Astrocyte (in vitro differentiated cells and primary cell): ENCODE measurements at regions not wholly inside any gene's neighbourhood (a gene's known extent, or its start where the extent isn't known, plus 50 kb on each side); places are given as distances from the start of the nearest gene placed in this dataset.

ENCODE experiments used
- DNase-seq: peaks from one replicate; pipeline ENCODE4 v3.0.0-alpha.2; 2010; ENCODE audit warnings: low read depth
- FAIRE-seq: peaks from 2 replicates; lab custom pipeline; 2011; peaks lifted over from hg19 to GRCh38; lab: Jason Lieb, UNC
- H2AFZ ChIP-seq: 2 replicates; pipeline ENCODE4 v1.6.0; 2012; ENCODE audit warnings: low read depth, low read length, inconsistent platforms
- H3K27ac ChIP-seq: 2 replicates; pipeline ENCODE4 v1.5.1; 2011; ENCODE audit warnings: low read depth, low read length, inconsistent platforms
- H3K27me3 ChIP-seq: 2 replicates; pipeline ENCODE4 v1.6.0; 2011; ENCODE audit warnings: low read length, inconsistent platforms; ENCODE audit not compliant: insufficient read depth
- H3K36me3 ChIP-seq: 2 replicates; pipeline ENCODE4 v1.5.1; 2011; ENCODE audit warnings: low read length, inconsistent platforms; ENCODE audit not compliant: insufficient read depth
- H3K4me1 ChIP-seq: 2 replicates; pipeline ENCODE4 v1.5.1; 2011; ENCODE audit warnings: low read length, inconsistent platforms; ENCODE audit not compliant: insufficient read depth
- H3K4me2 ChIP-seq: 2 replicates; pipeline ENCODE4 v1.6.0; 2012; ENCODE audit warnings: low read length, inconsistent platforms
- H3K4me3 ChIP-seq: 2 replicates; pipeline ENCODE4 v1.5.1; 2011; ENCODE audit warnings: low read depth, mild to moderate bottlenecking, low read length, inconsistent platforms; ENCODE audit not compliant: insufficient read depth
- H3K79me2 ChIP-seq: 2 replicates; pipeline ENCODE4 v1.6.0; 2012; ENCODE audit warnings: mild to moderate bottlenecking, low read length, inconsistent platforms; ENCODE audit not compliant: insufficient read depth
- H3K9ac ChIP-seq: 2 replicates; pipeline ENCODE4 v1.6.0; 2012; ENCODE audit warnings: mild to moderate bottlenecking, low read length, inconsistent platforms
- H3K9me3 ChIP-seq: 2 replicates; pipeline ENCODE4 v1.5.1; 2012; ENCODE audit warnings: low read depth, mild to moderate bottlenecking, low read length, inconsistent platforms; ENCODE audit not compliant: insufficient read depth
- H4K20me1 ChIP-seq: 2 replicates; pipeline ENCODE4 v1.6.0; 2012; ENCODE audit warnings: low read length, inconsistent platforms; ENCODE audit not compliant: insufficient read depth
- H3K27ac Mint-ChIP-seq: one replicate; pipeline ENCODE4 v1.8.0; 2021; ENCODE audit warnings: mild to moderate bottlenecking, mixed read lengths; ENCODE audit not compliant: unreplicated experiment
- H3K27me3 Mint-ChIP-seq: one replicate; pipeline ENCODE4 v1.8.0; 2021; ENCODE audit warnings: low read depth, mixed read lengths; ENCODE audit not compliant: unreplicated experiment
- H3K36me3 Mint-ChIP-seq: one replicate; pipeline ENCODE4 v1.8.0; 2021; ENCODE audit warnings: low read depth, mixed read lengths; ENCODE audit not compliant: unreplicated experiment
- H3K4me1 Mint-ChIP-seq: one replicate; pipeline ENCODE4 v1.8.0; 2021; ENCODE audit warnings: low read depth, mixed read lengths; ENCODE audit not compliant: unreplicated experiment
- H3K4me3 Mint-ChIP-seq: one replicate; pipeline ENCODE4 v1.8.0; 2021; ENCODE audit warnings: mild to moderate bottlenecking, moderate library complexity, mixed read lengths; ENCODE audit not compliant: unreplicated experiment
- H3K9me3 Mint-ChIP-seq: one replicate; pipeline ENCODE4 v1.8.0; 2021; ENCODE audit warnings: mild to moderate bottlenecking, mixed read lengths; ENCODE audit not compliant: unreplicated experiment
- EZH2 ChIP-seq: IDR thresholded peaks from 2 replicates; pipeline ENCODE4 v1.6.1; 2012; ENCODE audit warnings: mild to moderate bottlenecking, low read length, inconsistent platforms; ENCODE audit not compliant: insufficient read depth
- TF ChIP-seq, protein P1 (sequence below): IDR thresholded peaks from 2 replicates; pipeline ENCODE4 v1.5.1; 2011; ENCODE audit warnings: low read depth, mild to moderate bottlenecking, inconsistent platforms, low read length, moderate library complexity; ENCODE audit not compliant: insufficient read depth

DNA sequence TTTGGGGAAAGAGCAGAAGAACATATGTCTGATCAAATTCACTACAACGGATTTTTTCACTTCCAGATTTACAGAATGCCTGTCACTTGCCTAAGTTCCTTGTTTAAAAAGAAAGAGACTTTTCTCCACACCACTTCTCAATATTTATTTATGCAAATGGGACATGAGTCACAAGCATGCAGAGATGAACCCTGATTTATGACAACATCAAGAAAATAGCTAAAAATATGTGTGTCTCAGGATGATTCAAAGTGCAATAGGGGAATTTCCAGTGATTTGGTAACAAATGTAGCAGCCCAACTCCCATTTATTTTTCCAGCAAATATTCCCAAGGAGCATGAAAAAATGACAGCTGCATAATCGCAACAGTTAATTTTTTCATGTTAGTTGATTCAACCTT, 180.4 kb upstream of the FAT1 start:
- no peak for TF ChIP-seq EZH2
- TF ChIP-seq, protein P1, sequence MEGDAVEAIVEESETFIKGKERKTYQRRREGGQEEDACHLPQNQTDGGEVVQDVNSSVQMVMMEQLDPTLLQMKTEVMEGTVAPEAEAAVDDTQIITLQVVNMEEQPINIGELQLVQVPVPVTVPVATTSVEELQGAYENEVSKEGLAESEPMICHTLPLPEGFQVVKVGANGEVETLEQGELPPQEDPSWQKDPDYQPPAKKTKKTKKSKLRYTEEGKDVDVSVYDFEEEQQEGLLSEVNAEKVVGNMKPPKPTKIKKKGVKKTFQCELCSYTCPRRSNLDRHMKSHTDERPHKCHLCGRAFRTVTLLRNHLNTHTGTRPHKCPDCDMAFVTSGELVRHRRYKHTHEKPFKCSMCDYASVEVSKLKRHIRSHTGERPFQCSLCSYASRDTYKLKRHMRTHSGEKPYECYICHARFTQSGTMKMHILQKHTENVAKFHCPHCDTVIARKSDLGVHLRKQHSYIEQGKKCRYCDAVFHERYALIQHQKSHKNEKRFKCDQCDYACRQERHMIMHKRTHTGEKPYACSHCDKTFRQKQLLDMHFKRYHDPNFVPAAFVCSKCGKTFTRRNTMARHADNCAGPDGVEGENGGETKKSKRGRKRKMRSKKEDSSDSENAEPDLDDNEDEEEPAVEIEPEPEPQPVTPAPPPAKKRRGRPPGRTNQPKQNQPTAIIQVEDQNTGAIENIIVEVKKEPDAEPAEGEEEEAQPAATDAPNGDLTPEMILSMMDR: no peak
- no peaks in the 10 kb centered on the region for H3K9me3 ChIP-seq
- peaks cover 30% of the 10 kb centered on the region for H3K4me1 Mint-ChIP-seq
- no peaks in the 10 kb centered on the region for H3K36me3 ChIP-seq
- H4K20me1 ChIP-seq: no peaks in the 10 kb centered on the region
- peaks cover 37% of the 10 kb centered on the region for H3K4me1 ChIP-seq
- no peak overlapping the region for H3K4me3 ChIP-seq
- H3K27ac ChIP-seq: peak overlapping the region; percentile 74
- H3K36me3 Mint-ChIP-seq: no peaks in the 10 kb centered on the region
- H3K27me3 ChIP-seq: no peaks in the 10 kb centered on the region
- H3K27ac Mint-ChIP-seq: no peak overlapping the region
- H3K27me3 Mint-ChIP-seq: no peaks in the 10 kb centered on the region
- no peaks in the 10 kb centered on the region for H3K79me2 ChIP-seq
- peak; percentile 85 for FAIRE-seq
- no peak overlapping the region for H2AFZ ChIP-seq
- H3K9ac ChIP-seq: peak overlapping the region; percentile 28
- H3K9me3 Mint-ChIP-seq: peaks cover 4% of the 10 kb centered on the region
- H3K4me3 Mint-ChIP-seq: no peak overlapping the region
- peak overlapping the region; percentile 26 for H3K4me2 ChIP-seq
- DNase-seq: peak; percentile 88

DNA sequence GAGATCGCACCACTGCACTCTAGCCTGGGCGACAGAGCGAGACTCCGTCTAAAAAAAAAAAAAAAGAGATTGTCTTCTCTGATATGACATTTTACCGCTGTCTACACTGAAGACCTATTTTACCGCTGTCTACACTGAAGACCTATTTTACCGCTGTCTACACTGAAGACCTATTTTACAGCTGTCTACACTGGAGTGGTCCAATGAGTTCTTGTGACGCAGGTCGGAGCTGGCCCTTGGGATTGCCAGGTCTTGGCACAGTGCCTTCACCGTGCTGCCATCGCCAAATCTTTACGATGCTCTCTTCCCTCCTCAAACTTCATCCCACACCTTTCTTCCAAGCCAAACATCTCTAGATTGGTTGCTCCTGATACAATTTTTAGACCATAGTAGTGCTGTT, 183.1 kb upstream of the FAT1 start:
- Histone ChIP-seq H3K9ac (no peak overlapping the region), H3K27me3 (no peaks in the 10 kb centered on the region), H4K20me1 (no peaks in the 10 kb centered on the region), H3K36me3 (no peaks in the 10 kb centered on the region), H3K27ac (no peak overlapping the region), H3K4me3 (no peak overlapping the region), H3K79me2 (no peaks in the 10 kb centered on the region), H3K4me1 (peaks cover 22% of the 10 kb centered on the region), H2AFZ (no peak overlapping the region), H3K9me3 (no peaks in the 10 kb centered on the region), H3K4me2 (no peak overlapping the region)
- DNase-seq (no peak), FAIRE-seq (no peak)
- peaks cover 21% of the 10 kb centered on the region for H3K4me1 Mint-ChIP-seq
- no peaks in the 10 kb centered on the region for H3K9me3 Mint-ChIP-seq
- H3K36me3 Mint-ChIP-seq: no peaks in the 10 kb centered on the region
- TF ChIP-seq EZH2: no peak
- TF ChIP-seq, protein P1: no peak
- no peak overlapping the region for H3K27ac Mint-ChIP-seq
- H3K4me3 Mint-ChIP-seq: no peak overlapping the region
- H3K27me3 Mint-ChIP-seq: no peaks in the 10 kb centered on the region

DNA sequence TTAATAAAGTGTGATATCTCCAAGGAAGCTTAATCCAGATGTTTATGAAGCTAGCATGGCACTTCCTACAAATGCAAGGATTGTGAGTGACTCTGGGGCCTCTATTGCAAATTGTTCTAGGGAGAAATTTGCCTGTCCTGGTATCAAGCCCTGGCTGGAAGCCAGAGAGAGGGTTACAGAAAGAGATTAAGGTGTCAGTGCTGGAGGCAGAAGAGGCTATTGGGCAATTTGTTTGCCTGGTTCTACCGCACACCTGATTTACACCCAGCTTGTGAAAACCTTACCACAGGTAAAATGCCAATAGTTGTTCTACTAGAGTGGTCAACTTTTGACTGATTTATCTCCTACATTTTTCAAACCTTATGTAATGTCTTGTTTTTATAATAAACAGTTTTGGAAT, 186.7 kb upstream of the FAT1 start:
- Mint-ChIP-seq H3K36me3 (no peaks in the 10 kb centered on the region), H3K27ac (no peak overlapping the region), H3K4me1 (peaks cover 3% of the 10 kb centered on the region), H3K27me3 (no peaks in the 10 kb centered on the region), H3K9me3 (no peaks in the 10 kb centered on the region), H3K4me3 (no peak overlapping the region)
- Histone ChIP-seq H3K4me2 (no peak overlapping the region), H3K36me3 (no peaks in the 10 kb centered on the region), H3K27ac (no peak overlapping the region), H3K9me3 (no peaks in the 10 kb centered on the region), H2AFZ (no peak overlapping the region), H4K20me1 (no peaks in the 10 kb centered on the region), H3K4me1 (no peaks in the 10 kb centered on the region), H3K4me3 (no peak overlapping the region), H3K79me2 (no peaks in the 10 kb centered on the region), H3K27me3 (no peaks in the 10 kb centered on the region), H3K9ac (no peak overlapping the region)
- FAIRE-seq (no peak), DNase-seq (no peak)
- no peak for TF ChIP-seq EZH2
- TF ChIP-seq, protein P1: no peak
